ENCODE measurements at regions not wholly inside any gene's neighbourhood (a gene's known extent, or its start where the extent isn't known, plus 50 kb on each side); places are given as distances from the start of the nearest gene placed in this dataset.

DNA sequence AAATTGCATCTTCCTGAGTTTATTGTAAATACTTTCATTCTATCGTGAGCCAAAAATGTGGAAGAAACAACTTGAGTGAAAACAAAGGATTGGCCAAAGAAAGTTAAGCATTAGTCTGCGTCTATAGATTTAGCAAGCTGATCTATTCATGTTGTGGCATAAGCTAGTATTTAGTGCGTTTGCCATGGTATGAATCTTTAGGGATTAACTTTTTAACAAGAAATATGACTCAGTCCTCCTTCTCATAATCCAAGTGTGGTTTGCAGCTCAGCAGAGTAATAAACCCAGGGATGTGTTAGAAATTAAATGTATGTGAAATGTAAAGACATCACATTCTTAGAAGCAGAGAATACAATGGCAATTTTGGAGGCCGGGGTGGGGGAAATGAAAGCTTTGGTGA, 1110.9 kb downstream of the NLGN4X start:
- no peak for DNase-seq (ENCODE audit: low read depth in 3 of 3, low spot score in 1 of 3)

DNA sequence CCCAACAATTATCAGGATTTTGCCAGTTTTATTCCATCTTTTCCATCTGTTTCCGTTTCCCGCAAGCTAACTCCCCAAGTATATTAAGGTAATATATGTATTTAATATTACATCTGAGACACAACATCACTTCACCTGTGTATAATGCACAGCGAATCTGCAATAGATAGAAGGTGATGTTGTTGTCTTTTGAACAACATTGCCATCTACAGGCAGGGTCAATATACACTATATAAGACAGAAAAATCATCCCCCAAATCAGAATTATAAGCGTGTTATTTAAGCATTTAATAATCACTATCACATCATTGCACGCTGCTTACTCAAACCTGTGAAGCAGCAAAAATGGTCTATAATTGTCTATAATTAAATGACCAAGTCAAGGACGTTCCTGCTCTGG, 1115.5 kb downstream of the NLGN4X start:
- DNase-seq (ENCODE audit: low read depth in 3 of 3, low spot score in 1 of 3) = no peak

DNA sequence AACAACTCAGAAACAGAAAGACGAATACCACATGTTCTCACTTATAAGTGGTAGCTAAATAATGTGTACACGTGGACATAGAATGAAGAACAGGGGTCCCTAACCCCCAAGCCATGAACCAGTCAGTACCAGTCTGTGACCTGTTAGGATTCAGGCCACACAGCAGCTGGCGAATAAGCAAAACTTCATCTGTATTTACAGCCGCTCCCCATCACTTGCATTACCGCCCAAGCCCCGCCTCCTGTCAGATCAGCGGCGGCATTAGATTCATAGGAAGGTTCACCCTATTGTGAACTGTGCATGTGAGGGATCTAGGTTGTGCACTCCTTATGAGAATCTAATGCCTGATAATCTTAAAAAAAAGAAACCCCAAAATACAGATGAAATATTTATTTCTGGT, 1128.7 kb downstream of the NLGN4X start:
- DNase-seq (ENCODE audit: low read depth in 3 of 3, low spot score in 1 of 3) = no peak

DNA sequence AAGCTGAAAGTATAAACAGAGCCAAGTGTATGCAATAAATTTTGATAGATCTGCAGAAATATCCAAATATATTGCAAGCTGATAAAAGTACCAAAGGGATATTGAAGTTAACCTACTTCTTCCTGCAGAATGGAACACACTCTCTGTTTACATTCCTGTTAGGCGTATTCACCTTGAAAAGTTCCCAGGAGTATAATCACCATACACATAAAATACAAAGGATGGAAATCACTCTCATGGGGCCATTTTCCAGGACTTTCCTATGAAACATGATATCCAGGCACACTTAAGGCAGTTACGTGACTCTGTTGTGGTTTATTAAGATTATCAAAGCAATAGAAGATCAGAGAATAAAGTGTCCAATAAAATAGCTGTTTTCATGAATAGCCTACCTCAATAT, 1142.3 kb downstream of the NLGN4X start:
- DNase-seq (ENCODE audit: low read depth in 3 of 3, low spot score in 1 of 3) = no peak

DNA sequence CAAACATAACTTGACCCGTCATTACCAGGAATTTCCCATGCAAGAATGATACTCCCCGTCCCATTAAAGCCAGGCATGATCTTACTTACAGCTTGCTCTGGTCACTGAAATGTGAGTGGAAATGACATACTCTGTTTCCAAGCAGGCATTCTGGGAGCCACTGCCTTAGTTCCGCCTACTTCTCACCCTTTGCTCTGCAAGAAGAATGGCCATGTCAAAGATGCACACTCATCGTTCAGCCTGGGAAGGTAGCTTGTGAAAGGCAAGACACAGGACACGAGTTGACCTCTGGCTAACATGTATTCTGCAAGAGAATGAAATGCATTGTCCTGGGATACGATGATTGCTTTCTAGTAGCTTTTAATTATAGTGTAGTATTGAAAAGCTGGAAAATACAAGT, 1144.4 kb downstream of the NLGN4X start:
- DNase-seq (ENCODE audit: low read depth in 3 of 3, low spot score in 1 of 3) = no peak

DNA sequence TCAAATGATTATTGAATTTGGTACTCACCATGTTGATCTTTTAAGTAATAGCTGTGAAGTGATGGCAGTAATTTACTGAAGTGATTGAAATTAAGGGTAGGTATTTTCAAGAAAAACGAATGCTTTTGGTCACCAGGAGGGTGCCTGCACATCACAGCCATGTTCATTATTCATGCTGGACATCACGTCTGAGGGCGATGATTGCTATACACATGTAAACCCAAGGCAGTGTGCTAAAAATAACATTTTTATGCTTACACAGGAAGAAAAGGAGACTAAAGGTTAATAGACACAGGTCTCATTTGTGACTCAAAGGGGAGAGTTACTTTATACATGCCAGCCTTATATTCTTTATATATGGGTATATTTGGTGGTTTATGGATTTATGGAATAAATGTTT, 1146.0 kb downstream of the NLGN4X start:
- DNase-seq (ENCODE audit: low read depth in 3 of 3, low spot score in 1 of 3) = no peak

DNA sequence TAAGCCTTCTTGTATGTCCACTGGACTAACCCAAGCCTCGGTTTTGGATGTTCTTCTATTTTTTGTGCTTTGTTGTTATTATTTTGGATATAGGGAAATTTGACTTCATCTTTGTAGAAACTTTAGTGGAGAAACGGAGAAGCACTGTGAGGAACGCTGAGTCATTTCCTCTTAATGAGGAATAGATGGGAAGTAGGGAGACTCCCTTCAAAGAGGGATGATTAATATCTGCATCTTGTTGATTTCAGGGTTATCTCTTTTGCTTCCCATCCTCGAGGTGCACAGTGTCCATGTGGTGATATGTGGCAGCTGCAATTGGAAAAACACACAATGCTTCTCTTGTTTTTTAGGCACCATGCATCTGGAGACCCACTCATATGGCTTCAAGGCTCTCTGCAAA, 1147.9 kb downstream of the NLGN4X start:
- no peak for DNase-seq (ENCODE audit: low read depth in 3 of 3, low spot score in 1 of 3)

DNA sequence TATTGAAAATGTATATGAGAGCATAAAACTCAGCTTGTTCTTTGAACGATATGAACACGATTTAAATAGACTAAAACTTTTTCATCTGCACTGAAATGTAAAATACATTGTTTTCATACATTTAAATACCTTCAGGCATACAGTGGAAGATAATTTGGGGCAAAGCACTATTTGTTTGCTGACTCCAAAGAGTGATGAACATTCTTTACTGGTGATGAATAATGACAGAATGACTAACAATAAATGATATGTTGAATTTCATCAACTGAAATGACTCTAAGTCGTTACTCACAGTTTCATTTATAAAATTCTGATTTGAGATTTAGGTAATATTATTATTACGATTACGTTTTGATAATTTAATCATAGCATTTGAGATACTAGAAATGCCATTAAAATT, 1160.1 kb downstream of the NLGN4X start:
- no peak for DNase-seq (ENCODE audit: low read depth in 3 of 3, low spot score in 1 of 3)

DNA sequence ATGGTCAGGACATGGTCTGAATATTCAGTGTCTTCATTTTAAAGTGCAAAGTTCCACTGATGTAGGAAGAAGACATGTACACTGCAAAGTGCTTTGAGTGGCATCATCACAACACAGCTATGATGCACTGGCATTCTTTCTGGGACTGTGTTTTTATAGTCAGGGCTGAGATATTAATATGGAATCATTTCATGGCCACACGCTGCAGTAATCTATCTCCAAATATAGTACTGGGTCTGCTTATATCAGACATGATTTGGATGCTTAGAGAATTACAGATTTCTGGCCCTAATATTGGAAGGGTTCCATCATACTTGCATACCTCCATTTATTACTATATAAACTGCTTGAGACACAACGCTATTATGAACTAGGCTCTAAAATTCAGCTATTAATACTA, 1170.9 kb downstream of the NLGN4X start:
- no peak for DNase-seq (ENCODE audit: low read depth in 3 of 3, low spot score in 1 of 3)

DNA sequence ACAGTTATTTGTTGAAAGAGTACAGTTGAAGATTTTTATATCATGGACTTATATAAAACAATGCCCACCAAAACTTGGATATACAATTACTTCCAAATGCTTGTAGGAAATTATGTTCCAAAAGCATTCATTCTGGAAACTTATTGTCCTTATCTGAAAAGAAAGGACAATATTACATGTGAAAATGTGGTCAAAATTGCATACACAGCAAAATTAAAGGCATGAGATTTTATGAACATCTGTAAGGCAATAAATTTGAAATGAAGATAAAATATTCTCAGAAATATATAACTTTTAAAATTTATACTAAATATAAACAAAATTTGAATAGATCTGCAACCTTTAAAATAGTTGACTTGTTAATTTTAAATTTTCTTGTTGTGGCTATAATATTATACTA, 1173.8 kb downstream of the NLGN4X start:
- DNase-seq (ENCODE audit: low read depth in 3 of 3, low spot score in 1 of 3) = no peak

DNA sequence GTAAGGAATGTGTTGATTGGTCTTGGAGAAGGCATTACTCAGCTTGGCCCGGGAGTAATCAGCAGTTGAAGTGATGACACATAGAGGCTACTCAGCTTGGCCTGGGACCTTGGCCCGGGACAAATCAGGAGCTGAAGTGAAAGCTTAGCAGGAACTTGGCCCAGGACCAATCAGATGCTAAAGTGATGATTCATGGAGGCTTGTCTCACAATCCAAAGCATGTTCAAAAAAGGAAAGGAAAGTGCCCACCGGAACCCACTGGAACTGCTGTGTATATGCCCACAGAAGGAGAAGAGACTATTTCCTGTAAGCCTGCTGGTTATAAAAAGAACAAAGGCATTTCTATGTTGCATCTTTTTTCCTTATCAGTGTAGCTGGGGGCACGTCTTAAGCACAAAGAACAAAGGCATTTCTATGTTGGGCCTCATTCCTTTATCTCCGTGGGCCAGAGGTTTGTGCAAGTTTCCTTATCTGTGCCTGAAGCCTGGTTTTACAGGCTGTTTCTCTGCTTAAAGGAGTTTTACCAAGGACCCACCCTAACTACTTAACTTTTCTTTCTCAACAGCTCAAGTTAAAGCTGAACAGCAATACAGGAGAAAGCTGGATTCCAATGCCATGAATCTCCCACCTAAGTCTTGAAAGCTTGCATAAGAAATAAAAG, 1176.7 kb downstream of the NLGN4X start:
- DNase-seq (ENCODE audit: low read depth in 3 of 3, low spot score in 1 of 3) = no peak

DNA sequence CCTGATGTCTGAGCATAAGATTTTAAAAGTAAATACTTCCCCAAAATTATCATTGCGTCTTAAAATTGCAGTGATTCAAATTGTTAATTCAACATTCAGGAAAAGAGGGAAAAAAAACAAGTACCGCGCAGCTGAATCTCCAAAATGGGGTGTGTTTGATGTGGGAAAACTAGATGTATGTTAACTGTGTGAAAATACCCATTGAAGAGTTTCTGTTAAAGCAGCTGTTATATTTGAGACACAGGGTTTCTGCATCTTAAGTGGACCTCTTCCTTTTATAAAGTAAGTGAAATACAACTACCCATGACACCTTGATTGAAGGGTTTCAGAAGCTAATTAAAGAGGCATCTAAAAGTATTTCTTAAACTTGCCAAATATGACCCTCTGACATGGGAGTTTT, 1186.1 kb downstream of the NLGN4X start:
- DNase-seq (ENCODE audit: low read depth in 3 of 3, low spot score in 1 of 3) = no peak

DNA sequence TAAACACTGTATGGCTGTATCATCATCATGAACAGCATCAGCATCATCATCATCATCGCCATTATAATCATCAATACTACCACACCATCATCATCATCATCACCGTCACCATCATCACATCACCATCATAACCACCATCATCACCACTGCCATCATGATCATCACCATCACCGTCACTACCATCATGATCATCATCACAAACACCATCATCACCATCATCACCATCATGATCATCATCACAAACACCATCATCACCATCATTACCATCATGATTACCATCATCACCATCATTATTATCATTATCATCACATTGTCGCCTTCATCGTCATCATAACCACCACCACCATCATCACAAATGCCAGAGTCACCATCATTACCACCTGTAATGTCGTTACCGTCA, 1196.9 kb downstream of the NLGN4X start:
- no peak for DNase-seq (ENCODE audit: low read depth in 3 of 3, low spot score in 1 of 3)

DNA sequence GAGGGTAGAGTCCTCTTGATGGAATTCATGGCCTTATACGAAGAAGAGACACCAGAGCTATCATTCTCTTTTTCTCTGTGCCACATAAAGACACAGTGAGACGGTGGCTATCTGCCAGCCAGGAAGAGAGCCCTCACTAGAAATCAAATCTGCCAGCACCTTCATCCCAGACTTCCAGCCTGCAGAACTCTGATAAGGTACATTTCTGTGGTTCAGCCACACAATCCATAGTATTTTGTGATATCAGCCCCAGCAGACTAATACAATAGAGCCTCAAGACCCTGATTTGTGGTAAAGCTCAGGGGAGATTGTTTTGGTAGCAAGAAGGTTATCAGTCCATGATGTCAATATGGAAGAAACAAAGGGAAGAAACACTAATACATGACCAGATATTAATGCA, 1213.2 kb downstream of the NLGN4X start:
- DNase-seq (ENCODE audit: low read depth in 3 of 3, low spot score in 1 of 3) = no peak

DNA sequence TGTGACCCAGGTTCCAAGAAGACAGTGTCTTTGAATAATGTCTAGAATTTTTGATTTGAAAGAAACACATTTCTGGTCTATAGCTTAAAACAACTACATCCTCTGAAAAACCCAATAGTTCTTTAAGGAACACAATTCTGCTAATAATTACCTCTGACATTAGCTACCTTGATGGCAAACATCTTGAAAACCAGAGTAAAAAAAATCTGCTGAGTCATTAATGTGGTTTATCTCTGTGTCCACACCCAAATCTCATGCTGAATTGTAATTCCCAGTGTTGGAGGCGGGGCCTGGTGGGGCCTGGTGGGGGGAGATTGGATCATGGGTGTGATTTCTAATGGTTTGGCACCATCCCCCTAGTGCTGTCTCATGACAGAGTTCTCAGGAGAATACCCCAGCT, 1233.8 kb downstream of the NLGN4X start:
- no peak for DNase-seq (ENCODE audit: low read depth in 3 of 3, low spot score in 1 of 3)

DNA sequence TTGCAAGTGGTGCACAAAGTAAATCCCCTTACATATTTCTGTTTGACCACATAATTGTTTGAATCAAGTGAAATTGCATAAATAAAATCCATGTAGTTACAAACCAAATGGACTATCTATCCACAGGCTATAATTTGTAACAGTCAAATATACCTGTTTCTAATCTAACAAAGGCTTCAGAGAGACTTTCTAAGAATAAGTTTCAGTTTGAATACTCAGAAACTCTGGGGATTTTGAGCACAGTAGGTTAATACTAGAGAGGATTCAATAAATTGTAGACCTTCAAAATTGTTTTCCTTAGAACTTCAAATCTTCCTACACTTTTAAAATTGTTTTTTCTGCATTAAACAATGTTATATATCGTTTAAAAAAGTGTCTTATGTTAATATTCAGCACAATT, 1250.1 kb downstream of the NLGN4X start:
- DNase-seq (ENCODE audit: low read depth in 3 of 3, low spot score in 1 of 3) = no peak

DNA sequence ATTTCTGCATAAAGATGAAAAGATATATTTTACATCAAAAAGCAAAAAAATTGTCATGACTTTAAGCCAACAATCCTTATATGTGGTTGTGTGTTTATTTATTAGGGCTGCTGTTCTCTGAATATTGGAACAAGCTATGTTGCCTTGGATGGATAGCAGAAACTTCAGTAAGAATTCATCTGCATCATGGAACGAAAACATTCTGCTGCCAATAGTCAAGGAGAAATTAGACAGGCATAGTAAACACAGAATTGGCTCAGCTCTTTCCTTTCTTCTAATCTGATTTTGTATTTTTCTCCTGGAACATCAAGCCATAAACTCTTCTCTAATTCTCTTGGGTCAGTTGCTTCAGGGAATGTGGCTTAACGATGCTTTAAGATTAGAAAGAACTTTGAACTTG, 1257.0 kb downstream of the NLGN4X start:
- DNase-seq (ENCODE audit: low read depth in 3 of 3, low spot score in 1 of 3) = no peak

DNA sequence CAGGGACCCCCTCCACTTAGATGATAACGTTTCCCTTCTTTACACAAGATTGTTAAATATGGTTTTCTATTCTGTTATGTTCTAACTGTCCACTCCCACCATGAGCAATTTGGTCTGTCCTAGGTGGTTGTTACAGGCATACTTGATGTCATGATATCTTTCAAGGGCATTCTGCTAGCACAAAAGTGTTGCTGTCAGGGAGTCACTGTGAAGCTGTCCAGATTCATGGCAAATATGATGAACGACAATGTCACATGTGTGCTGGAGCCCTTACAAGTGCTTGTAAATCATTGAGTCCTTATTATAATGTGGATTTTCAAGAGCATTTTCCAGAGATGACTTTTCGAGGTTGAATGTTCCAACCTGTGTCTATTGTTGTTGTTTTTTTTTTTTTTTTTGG, 1250.7 kb upstream of the PRKX start:
- DNase-seq (ENCODE audit: low read depth in 3 of 3, low spot score in 1 of 3) = no peak

DNA sequence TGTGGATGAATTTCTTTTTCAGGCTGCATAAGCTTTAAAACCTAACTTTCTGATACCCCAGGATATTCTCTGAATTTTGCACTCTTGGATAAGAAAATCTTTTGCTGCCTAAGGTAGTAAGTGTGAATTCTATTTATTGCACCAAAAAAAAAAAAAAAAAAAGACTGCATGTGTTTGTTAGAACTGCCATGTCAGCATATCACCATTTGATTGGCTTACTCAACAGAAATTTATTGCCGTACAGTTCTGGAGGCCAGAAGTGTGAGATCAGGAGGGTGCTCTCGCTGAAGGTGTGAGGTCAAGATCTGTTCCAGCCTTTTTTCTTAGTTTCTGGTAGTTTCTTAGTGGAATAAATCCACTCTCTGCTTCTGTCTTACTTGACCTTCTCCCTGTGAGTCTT, 1250.0 kb upstream of the PRKX start:
- no peak for DNase-seq (ENCODE audit: low read depth in 3 of 3, low spot score in 1 of 3)

DNA sequence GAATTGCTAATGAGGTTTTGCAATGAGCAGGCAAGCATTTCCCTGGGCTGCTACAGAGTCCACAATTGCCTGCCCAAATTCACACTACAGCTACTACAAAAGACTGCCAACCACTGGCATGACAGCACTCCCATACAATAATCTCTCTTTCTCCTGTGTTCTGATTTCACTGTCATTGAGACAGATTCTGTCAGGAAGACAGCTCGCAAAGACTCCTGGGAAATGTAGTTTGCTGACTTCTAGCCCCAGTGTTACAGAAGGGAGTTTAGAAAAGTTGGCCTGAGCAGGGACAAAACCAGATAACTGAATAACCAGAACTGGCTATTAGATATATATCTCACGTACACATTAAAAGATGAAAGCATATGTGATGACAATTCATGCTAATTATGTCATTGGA, 1231.3 kb upstream of the PRKX start:
- DNase-seq (ENCODE audit: low read depth in 3 of 3, low spot score in 1 of 3) = no peak

DNA sequence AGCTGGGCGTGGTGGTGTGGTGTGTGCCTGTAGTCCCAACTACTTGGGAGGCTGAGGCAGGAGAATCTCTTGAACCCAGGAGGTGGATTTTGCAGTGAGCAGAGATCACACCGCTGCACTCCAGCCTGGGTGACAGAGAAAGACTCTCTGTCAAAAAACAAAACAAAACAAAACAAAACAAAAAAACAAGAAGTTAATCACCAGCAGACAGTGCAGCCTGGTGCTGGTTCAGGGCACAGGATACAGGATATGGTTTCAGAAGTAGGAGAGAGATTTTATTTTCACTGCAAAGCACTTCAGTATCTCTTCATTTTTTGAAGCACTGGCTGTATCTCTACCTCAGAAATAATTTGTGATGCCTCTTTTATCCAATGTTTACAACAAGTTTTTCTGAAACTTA, 1222.9 kb upstream of the PRKX start:
- no peak for DNase-seq (ENCODE audit: low read depth in 3 of 3, low spot score in 1 of 3)

DNA sequence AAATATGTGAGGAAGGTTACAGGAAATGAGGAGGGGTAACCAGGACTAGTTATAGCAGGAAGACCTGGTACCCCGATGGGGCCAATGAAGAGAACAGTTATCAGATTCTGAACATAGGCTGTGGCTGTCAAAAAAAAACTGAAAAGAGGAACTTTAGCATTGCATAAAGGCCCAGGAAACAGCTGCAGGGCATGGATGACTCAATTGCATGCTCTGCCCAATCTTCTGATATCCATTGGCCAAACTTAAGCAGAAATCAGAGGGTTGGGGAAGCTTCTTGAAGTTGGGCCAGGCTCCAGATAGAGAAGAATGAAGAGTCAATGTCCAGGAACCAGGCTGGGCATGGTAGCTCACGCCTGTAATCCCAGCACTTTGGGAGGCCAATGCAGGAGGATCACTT, 1222.4 kb upstream of the PRKX start:
- DNase-seq (ENCODE audit: low read depth in 3 of 3, low spot score in 1 of 3) = no peak

DNA sequence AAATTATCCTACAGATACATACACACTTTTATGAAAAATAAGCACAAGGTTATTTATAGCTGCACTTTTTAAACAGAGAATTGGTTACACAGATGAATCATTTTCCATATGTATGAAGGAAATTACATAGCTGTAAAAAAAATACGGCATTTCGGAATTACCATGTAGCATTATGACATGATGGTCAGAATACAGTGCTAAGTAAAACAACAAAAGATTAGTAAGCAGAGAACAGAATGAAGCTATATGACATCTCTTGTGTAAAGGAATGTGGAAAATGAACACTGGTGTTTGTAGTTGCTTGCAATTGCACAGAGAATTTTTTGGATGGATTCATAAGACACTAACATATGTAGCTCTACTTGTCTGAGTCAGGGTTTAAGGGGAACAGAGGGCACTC, 1222.0 kb upstream of the PRKX start:
- DNase-seq (ENCODE audit: low read depth in 3 of 3, low spot score in 1 of 3) = no peak

DNA sequence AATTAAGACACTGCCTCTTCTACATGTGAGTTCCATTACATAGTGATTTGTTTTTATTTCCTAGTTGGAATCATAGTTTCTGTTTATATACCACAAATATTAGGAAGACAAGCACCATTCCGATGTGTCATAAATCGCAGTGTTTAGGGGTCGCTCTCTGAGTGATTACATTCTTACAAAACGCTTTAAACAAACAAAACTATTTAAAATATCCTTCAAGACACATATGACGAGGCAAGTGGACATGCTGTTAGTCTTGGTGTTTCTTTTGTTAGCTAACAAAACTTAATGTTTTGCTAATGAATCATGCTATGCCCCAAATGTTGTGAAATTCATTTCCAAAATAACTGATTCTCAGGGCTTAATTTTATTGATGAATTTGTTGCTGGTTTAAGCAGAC, 1219.3 kb upstream of the PRKX start:
- no peak for DNase-seq (ENCODE audit: low read depth in 3 of 3, low spot score in 1 of 3)
